IMR-90 (cell line): ENCODE measurements at regions not wholly inside any gene's neighbourhood (a gene's known extent, or its start where the extent isn't known, plus 50 kb on each side); places are given as distances from the start of the nearest gene placed in this dataset.

Experiments used
- ATAC-seq: fragments of 200-7000 bp; cut with Tn5 transposase; 2 replicates; pipeline ENCODE4 v1.9.1; 2020; ENCODE audit warnings: low read depth, mild to moderate bottlenecking, moderate library complexity
- BruUV-seq: library from RNA; stranded (reverse); fragments of 400-500 nt; replicated peaks from 2 replicates; lab custom pipeline; 2021; lab: Mats Ljungman, UMichigan
- CTCF ChIA-PET: fragments of 300-600 bp; formaldehyde crosslinking; extraction: SDS; loops from one replicate; lab custom pipeline; 2021; ENCODE audit warnings: antibody characterized with exemption; lab: Yijun Ruan, JAX
- POLR2A ChIA-PET: fragments of 300-600 bp; sonication (Branson Sonifier 250); formaldehyde crosslinking; loops from one replicate; lab custom pipeline; 2022; ENCODE audit warnings: antibody characterized with exemption; ENCODE audit not compliant: unreplicated experiment; lab: Charles Lee
- DNase-seq: peaks from one replicate; pipeline ENCODE4 v3.0.0; 2013
- H2AFZ ChIP-seq: replicated peaks from 2 replicates; pipeline ENCODE3; 2013; ENCODE audit warnings: low read length, mild to moderate bottlenecking; ENCODE audit not compliant: poor library complexity
- H2AK5ac ChIP-seq: 2 replicates; pipeline ENCODE4 v1.6.1; 2013; ENCODE audit warnings: low read depth, low read length, inconsistent platforms
- H2AK9ac ChIP-seq: replicated peaks from 2 replicates; pipeline ENCODE3; 2013; ENCODE audit warnings: mild to moderate bottlenecking, low read depth, low read length, moderate library complexity; ENCODE audit not compliant: poor library complexity
- H2BK120ac ChIP-seq: 2 replicates; pipeline ENCODE4 v1.6.1; 2013; ENCODE audit warnings: low read depth, low read length, inconsistent platforms
- H2BK15ac ChIP-seq: 3 replicates; pipeline ENCODE4 v1.6.1; 2013; ENCODE audit warnings: low read depth, low read length, inconsistent platforms
- H2BK20ac ChIP-seq: 2 replicates; pipeline ENCODE4 v1.6.1; 2013; ENCODE audit warnings: low read depth, mild to moderate bottlenecking, inconsistent platforms, low read length, moderate library complexity
- H2BK5ac ChIP-seq: 2 replicates; pipeline ENCODE4 v1.6.1; 2013; ENCODE audit warnings: mild to moderate bottlenecking, low read depth, low read length, inconsistent platforms; ENCODE audit not compliant: poor library complexity, severe bottlenecking
- H3K14ac ChIP-seq: replicated peaks from 2 replicates; pipeline ENCODE4 v1.6.1; 2013; ENCODE audit warnings: low read depth, low read length, inconsistent platforms
- H3K18ac ChIP-seq: 2 replicates; pipeline ENCODE4 v1.6.1; 2013; ENCODE audit warnings: low read depth, low read length, control low read depth
- H3K23ac ChIP-seq: 2 replicates; pipeline ENCODE4 v1.6.1; 2013; ENCODE audit warnings: low read depth, low read length, inconsistent platforms
- H3K27ac ChIP-seq: 2 replicates; pipeline ENCODE4 v1.5.1; 2013; ENCODE audit warnings: mild to moderate bottlenecking, control low read depth, low read length; ENCODE audit not compliant: insufficient read depth
- H3K27me3 ChIP-seq: 2 replicates; pipeline ENCODE4 v1.6.1; 2013; ENCODE audit warnings: low read length; ENCODE audit not compliant: control insufficient read depth, insufficient read depth
- H3K36me3 ChIP-seq: 2 replicates; pipeline ENCODE4 v1.6.1; 2013; ENCODE audit warnings: low read length, mixed read lengths; ENCODE audit not compliant: control insufficient read depth, insufficient read depth
- H3K4ac ChIP-seq: 2 replicates; pipeline ENCODE4 v1.6.1; 2013; ENCODE audit warnings: low read depth, low read length, inconsistent platforms
- H3K4me1 ChIP-seq: 2 replicates; pipeline ENCODE4 v1.6.1; 2013; ENCODE audit warnings: low read length, mixed read lengths; ENCODE audit not compliant: control insufficient read depth, insufficient read depth
- H3K4me2 ChIP-seq: 2 replicates; pipeline ENCODE4 v1.6.1; 2013; ENCODE audit warnings: low read depth, mild to moderate bottlenecking, control low read depth, low read length, moderate library complexity
- H3K4me3 ChIP-seq: 2 replicates; pipeline ENCODE4 v1.5.1; 2013; ENCODE audit warnings: low read depth, mild to moderate bottlenecking, control low read depth, low read length, moderate library complexity; ENCODE audit not compliant: insufficient read depth
- H3K56ac ChIP-seq: 2 replicates; pipeline ENCODE4 v1.6.1; 2013; ENCODE audit warnings: low read length, inconsistent platforms; ENCODE audit not compliant: insufficient read depth; ENCODE audit errors: extremely low read depth
- H3K79me1 ChIP-seq, 2 experiments: 2 replicates each; pipeline ENCODE4 v1.6.1; 2013; ENCODE audit warnings: low read length in 2 of 2, inconsistent platforms in 1 of 2, low read depth in 1 of 2
- H3K9ac ChIP-seq: 2 replicates; pipeline ENCODE4 v1.6.1; 2013; ENCODE audit warnings: low read depth, low read length, control low read depth
- H3K9me1 ChIP-seq: 2 replicates; pipeline ENCODE4 v1.6.1; 2013; ENCODE audit warnings: low read length, inconsistent platforms; ENCODE audit not compliant: insufficient read depth
- H3K9me3 ChIP-seq: 2 replicates; pipeline ENCODE4 v1.6.1; 2013; ENCODE audit warnings: low read length; ENCODE audit not compliant: control insufficient read depth, insufficient read depth
- H4K20me1 ChIP-seq: 2 replicates; pipeline ENCODE4 v1.6.1; 2013; ENCODE audit warnings: low read length, inconsistent platforms; ENCODE audit not compliant: insufficient read depth
- H4K5ac ChIP-seq: 2 replicates; pipeline ENCODE4 v1.6.1; 2013; ENCODE audit warnings: mild to moderate bottlenecking, low read depth, low read length, control low read depth
- H4K8ac ChIP-seq, 2 experiments: 2 replicates each; pipeline ENCODE4 v1.6.1; 2013; ENCODE audit warnings: low read depth in 2 of 2, low read length in 2 of 2, control low read depth in 1 of 2, inconsistent platforms in 1 of 2
- H4K91ac ChIP-seq: 2 replicates; pipeline ENCODE4 v1.6.1; 2013; ENCODE audit warnings: low read depth, low read length, inconsistent platforms; ENCODE audit not compliant: insufficient read depth
- MXI1 ChIP-seq: IDR thresholded peaks from 2 replicates; pipeline ENCODE4 v1.6.1; 2012; ENCODE audit warnings: low read depth, mild to moderate bottlenecking, low read length, moderate library complexity, borderline replicate concordance
- WGBS, 2 experiments: methylation state at CpG; one replicate each; pipeline versions ENCODE4 v1.1.5 to v1.1.7; 2013; ENCODE audit warnings: missing lambda C conversion rate in 2 of 2; ENCODE audit not compliant: insufficient read length in 1 of 2; ENCODE audit errors: extremely low coverage in 2 of 2; 5-methylcytosine and 5-hydroxymethylcytosine counted together
- dilution Hi-C: fragments of 300-500 bp; cut with HindIII; formaldehyde crosslinking; loops from one replicate; pipeline ENCODE4 v1.14.3; 2018; ENCODE audit warnings: low sequenced_read_pairs; ENCODE audit not compliant: unreplicated experiment
- in situ Hi-C: fragments of 300-500 bp; cut with MboI; formaldehyde crosslinking; loops from 3 replicates; pipeline ENCODE4 v1.14.3; 2019; ENCODE audit warnings: low sequenced_read_pairs, inconsistent platforms, mixed read lengths
- intact Hi-C: fragments of 100-400 bp; cut with micrococcal nuclease; formaldehyde crosslinking; loops from 2 replicates; pipeline ENCODE4 v1.10.0; 2022

- Histone ChIP-seq H2BK120ac (peak overlapping the region; percentile 88), H3K56ac (peak overlapping the region; percentile 64; the same call in 1 of the 2 replicates), H4K8ac (peak overlapping the region; percentile 43 to 91), H2BK20ac (peak overlapping the region; percentile 94; the same call in 1 of the 2 replicates), H3K18ac (peak overlapping the region; percentile 71; the same call in 1 of the 2 replicates), H2AK5ac (peak overlapping the region; percentile 85), H2AFZ (no peak overlapping the region), H3K4me2 (no peak overlapping the region; the same call in 1 of the 2 replicates), H3K9ac (no peak overlapping the region), H3K9me3 (no peaks in the 10 kb centered on the region), H3K4me1 (peaks cover 30% of the 10 kb centered on the region), H3K4ac (peak overlapping the region; percentile 75; the same call in 1 of the 2 replicates), H4K5ac (peak overlapping the region; percentile 72; the same call in 1 of the 2 replicates), H3K9me1 (no peaks in the 10 kb centered on the region; the same call in 1 of the 2 replicates), H3K79me1 (no peaks in the 10 kb centered on the region), H3K27ac (no peak overlapping the region), H3K4me3 (no peak overlapping the region), H2BK15ac (peak overlapping the region; percentile 64; the same call in 2 of the 3 replicates), H2BK5ac (peak overlapping the region; percentile 92), H2AK9ac (no peak overlapping the region), H4K20me1 (no peaks in the 10 kb centered on the region), H3K23ac (peak overlapping the region; percentile 79; the same call in 1 of the 2 replicates), H4K91ac (peak overlapping the region; percentile 92), H3K14ac (peak overlapping the region; percentile 74), H3K36me3 (no peaks in the 10 kb centered on the region), H3K27me3 (no peaks in the 10 kb centered on the region)
- POLR2A ChIA-PET, result interaction anchor here (0.7 to 1.0 kb wide), 2 partner anchors 71 to 607 kb away, joined by 3 to 4 read pairs; partner anchors contain the start of gene CITED2
- ATAC-seq (no peak), DNase-seq (no peak)
- CTCF ChIA-PET, result interaction anchor here (0.8 kb wide), 1 partner anchor 197 kb away, joined by 3 read pairs; no protein-coding TSS in a partner anchor
- intact Hi-C loops (loop anchor here (2.0 to 5.0 kb wide), 3 partner anchors 70 to 606 kb away; partner anchors contain the start of gene CITED2), in situ Hi-C loops (no loop called here), dilution Hi-C loops (no loop called here)
- WGBS, 2 experiments, result no CpG with 5 or more reads among the region's 1 CpG
- TF ChIP-seq MXI1, result no peak
- BruUV-seq, result no TSS peak
Measured at GRCh38 chr6:139981066-139981624, 606.7 kb upstream of the CITED2 start.
